Activated effector memory CD4-positive, alpha-beta T cell treated with anti-CD3 and anti-CD28 coated beads, Interleukin-2, amount 50 U/mL, for 16 hours (primary cell): ENCODE measurements at regions not wholly inside any gene's neighbourhood (a gene's known extent, or its start where the extent isn't known, plus 50 kb on each side); places are given as distances from the start of the nearest gene placed in this dataset.

Experiments used
- DNase-seq: peaks from one replicate; pipeline ENCODE4 v3.0.0-alpha.2; 2020

DNA sequence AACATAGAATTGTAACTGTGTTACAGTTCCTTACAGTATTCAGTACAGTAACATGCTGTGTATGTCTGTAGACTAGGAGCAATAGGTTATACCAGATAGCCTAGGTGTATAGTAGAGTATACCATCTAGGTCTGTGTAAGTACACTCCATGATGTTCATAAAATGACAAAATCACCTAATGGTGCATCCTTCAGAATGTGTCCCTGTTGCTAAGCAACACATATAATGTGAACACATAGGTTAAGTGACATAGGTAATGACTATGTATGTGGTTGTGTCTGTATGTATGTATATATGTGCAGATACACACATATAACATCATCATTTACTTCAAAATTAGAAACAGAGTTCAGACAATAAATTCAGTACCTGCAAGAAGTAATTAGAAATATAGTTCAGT, 146.8 kb upstream of the GAP43 start:
- no peak for DNase-seq

DNA sequence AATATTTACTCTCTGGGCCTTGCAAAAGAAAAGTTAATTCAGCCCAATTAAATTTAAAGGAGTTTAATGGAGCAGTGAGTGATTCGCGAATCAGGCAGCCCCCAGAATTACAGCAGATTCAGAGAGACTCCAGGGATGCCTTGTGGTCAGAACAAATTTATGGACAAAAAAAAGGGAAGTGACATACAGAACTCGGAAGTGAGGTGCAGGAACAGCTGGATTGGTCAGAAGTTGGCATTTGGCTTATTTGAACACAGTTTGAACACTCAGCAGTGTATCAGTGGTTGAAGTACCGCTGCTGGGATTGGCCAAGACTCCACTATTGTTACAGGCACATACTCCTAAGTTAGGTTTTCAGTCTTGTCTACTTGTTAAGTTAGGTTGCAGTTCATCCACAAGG, 145.0 kb upstream of the GAP43 start:
- DNase-seq = no peak

DNA sequence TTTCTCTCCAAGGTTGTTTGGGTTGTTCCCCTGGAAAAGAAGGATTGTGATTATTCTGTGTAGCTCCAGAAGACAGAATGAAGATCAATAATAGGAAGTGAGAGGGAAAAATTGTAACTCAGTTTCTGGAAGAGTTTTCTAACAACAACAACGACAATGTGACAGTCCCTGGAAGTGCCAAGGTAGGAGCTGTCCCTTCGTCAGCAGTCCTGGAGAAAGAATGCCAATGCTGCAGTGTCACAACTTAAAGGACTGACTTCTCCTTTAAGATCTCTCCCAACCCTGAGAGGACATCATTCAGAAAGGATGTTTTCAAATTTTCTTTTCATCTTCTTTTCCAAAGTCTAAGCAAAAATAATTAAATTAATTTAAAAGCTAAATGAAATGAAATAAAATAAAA, 136.4 kb upstream of the GAP43 start:
- no peak for DNase-seq

DNA sequence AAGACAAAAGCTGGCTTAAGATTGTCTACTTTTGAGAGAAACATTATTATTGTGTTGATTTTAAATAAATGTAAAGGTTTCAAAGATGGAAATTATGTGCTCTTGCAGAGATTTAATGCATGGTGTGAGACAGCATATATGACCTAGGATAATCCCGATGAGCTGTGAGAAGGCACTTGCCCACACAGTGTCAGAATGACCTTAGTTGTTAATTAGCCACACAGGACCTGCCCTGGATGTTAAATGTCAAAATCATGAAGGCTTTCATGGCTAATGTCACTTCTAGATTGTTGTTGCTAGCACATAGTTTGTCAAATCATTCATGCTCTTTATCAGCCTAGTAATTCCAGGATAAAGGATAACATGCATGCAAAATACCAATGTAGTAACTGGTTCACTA, 135.3 kb upstream of the GAP43 start:
- DNase-seq = no peak

DNA sequence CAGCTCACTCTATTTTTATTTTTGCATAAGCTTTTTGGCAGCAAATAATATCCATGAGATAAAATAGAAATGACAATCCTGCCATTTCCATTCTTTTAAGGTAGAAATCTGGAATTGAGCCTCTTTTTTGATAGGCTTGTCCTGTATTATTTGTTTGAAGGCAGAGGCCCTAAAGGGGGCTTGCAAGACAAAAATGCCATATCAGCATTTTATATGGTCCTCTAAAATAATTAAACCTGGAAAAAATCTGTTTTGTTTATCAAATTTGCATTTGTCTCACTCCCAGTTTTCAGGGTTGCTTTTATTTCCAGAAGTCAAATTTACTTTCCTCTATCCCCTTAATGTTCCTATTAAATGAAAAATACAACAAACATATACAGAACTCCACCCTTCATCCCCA, 134.9 kb upstream of the GAP43 start:
- DNase-seq = no peak

DNA sequence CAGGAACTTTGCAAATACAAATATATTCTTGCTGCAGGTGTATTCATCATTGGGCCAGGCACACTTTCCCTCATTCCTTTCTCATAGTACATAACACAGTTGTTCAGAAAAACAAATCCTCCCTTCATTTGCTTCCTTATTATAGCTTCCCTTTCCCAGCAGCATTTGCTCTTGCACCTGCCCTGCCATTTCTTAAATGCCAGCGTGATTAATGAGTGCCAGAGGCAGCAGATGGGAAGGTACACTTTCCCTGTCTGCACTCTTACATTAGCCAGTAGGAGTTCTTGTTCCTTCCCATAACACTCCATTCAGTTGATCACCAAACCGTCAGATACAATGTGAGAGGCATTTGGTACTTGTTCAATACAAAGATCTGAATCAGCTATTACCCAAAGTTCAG, 128.5 kb upstream of the GAP43 start:
- no peak for DNase-seq

DNA sequence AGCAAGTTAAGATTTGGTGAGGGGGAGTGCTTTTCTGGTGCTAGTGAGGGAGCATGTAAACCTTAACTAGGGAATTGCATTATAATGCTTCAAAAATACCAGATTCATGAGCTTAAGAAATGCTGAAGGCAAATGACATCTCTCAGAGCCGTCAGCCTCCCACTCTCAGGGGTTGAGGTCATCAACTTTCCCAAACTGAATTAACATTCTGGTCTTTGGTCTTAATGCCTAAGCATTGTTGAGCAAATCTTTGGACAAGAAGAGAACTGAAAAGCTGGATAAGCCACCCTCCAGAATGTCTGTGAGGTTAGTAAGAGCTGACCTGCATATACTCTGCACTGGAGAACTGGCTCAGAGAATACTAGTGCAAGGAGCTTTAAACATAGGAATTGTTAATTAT, 124.9 kb upstream of the GAP43 start:
- DNase-seq = no peak

DNA sequence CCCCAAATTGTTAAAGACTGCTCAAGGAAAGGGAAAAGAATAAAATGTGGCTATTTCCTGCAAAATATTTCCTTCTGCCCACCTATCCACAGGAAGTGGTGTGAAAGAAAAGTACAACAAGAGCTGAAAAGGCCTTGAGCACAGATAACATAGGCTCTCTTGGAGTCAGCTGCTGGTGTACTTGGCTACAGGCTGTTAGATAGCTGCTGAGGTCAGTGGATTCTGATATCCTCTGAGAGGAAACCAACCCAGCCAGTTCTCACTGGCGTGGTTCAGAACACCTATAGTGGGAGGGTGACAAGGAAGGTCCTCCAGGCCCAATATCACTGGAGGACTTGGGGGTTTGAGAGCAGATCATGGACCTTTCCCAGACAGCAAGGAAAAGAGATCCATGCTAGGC, 124.4 kb upstream of the GAP43 start:
- no peak for DNase-seq

DNA sequence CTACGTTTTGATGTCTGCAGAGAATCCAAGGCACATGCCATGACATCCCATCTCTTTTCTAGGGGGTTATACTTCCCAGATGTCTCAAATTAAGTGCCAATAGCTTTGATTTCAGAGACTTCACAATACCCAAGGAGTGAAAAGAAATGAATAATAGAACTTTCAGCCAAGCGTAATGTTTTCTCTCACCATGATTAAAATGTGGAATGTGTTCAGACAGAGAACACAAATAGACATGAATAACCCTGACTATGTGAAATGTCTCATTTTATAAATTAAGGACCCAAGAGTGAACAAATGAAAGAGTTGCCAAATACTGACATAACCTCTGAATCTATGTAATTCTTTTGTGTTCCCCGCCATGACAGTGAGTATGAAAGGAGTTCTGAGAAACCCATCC, 123.6 kb upstream of the GAP43 start:
- DNase-seq = no peak

DNA sequence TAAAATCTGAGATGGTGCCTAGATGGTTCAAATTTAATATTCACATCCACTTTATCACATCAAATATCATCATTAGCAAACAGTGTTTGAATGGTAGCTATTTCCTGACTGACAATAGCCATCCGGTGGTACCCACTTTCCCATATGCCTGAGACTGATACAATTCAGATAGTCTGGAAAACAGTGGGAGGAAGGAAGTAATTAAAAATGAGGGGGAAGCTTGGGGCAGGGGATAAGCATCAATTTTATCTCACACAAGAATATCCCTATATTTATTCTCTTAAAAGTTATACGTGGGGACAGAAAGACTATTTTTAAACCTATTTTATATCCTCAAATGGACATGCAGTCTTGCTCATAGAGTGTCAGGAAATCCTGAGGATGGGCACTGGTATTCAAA, 122.5 kb upstream of the GAP43 start:
- DNase-seq = no peak

DNA sequence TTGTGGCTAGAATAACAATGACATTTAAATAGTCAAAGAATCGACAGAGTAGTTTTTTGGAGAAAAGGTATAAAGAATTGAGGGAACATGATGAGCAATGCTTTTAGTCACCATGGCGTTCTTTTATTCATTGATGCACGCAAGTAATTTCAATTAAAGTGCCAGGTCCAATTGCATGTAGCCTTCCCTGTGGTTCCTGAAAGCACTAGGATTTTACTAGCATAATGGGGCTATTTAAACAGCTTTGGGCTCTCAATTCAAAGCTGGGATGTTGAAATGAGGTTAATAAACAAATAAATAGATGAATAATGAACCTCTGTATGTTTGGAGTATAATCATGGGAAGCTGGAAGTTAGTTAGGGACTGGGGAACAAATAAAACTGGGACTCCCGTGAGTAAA, 121.2 kb upstream of the GAP43 start:
- no peak for DNase-seq

DNA sequence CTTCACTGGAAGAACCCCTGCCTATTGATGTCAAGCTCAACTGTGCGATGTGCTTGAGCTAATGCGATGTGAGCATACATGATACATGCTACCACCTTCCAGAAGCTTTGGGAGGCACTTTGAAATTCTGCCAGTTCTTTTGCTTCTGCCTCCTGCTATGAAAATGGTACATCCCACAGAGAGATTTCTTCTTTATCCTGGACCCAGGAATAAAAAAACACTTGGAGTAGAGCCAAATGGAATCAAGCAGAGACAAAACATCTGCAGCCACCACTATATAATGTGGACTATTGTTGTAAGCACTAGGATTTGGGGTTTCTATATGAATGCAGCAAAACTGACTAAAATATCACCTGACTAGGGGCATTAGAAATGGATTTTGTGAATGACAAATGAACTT, 119.9 kb upstream of the GAP43 start:
- DNase-seq = no peak

DNA sequence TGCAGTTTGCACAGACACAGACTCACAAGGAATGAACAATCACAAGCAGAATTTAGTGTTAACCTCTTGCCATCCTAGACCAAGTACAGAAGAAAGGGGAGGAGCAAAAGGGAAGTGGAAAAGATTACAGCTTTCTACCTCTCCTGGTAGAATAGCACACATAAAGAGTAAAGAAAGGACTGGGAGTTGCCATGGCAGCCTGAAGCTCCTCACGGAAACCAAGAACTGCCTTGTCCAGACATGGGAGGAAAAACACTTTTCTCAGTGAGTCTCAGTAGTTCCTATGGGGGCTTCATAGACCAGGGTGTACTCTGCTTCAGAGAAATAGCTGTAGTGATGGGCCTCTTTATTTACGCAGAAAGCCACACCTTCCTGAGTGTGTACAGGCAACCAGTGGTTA, 114.7 kb upstream of the GAP43 start:
- DNase-seq = no peak

DNA sequence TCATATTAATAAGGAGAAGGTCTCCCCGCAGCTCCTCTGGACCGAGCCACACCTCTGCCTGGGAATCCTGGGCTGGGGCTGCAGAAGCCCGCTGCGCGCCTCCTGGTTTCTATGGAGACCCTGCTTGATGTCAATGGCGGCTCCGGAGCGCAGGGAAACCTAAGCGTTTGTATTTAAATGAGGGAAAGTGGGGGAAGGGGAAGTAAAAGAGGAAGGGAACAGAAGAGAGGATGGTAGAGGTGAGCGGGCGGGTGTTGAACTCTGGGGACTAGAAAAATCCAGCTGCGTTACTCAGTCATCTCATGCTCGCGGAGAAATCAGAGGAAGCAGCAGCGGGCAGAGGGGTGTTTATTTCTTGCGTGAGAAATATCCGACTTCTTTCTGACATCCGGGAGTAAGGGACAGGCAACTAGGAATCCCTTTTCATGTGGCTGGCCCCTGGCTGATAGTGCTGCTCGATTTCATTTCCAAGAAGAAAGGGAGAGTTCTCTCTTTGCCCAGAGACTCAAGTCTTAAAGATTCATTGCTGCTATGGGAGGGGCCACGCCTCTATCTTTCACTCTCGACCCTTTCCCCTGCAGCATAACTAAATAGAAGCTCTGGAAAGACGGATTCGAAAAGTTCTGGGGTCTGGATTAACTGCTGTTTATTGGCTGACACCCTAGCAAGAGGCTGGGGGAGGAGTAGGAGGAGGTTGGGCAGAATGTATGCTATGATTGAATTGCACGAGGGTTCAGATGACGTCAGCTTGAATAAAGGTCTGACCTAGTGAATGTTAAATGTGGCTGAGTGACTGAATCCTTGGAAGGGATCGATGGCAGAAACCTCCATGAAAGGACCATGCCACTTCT, 110.5 kb upstream of the GAP43 start:
- peak; percentile 63 for DNase-seq

DNA sequence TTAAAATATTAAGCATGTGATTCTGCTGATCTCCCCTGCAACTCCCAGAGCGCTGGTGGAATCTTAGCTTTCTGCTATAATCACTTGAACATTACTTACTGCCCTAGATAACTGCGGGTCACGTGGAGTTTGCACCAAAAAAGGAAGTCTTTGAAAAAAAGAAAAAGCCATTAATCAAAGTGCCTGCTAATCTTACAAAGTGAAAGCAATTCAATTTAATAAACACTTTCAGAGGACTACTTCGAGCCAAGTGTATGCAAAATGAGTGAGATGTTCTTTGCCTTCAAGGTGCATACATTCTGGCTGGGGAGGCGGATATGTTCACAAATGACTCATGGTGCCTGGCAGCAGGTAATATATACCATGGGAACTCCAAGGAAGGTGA, 109.9 kb upstream of the GAP43 start:
- DNase-seq = no peak

DNA sequence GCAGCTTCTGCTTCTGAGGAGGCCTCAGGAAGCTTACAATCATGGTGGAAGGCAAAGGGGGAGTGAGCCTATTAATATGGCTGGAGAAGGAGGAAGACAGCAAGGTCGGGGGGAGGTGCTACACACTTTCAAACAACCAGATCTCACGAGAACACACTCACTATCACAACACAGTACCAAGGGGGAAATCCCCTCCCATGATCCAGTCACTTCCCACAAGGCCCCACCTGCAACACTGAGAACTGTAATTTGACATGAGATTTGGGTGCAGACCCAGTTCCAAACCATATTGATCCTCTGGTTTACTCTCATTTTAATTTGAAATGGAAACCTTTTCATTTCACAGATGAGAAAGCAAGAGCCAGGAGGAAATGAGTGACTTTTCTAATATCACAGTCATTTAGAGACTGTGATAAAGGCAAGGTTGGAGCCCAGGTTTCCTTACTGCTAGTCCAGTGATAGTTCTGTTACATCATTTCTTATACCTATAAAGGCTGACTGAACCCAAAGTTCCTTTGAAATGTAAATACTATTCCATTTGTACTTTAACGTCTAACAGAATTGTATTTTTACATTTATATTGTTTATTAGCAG, 105.8 kb upstream of the GAP43 start:
- no peak for DNase-seq

DNA sequence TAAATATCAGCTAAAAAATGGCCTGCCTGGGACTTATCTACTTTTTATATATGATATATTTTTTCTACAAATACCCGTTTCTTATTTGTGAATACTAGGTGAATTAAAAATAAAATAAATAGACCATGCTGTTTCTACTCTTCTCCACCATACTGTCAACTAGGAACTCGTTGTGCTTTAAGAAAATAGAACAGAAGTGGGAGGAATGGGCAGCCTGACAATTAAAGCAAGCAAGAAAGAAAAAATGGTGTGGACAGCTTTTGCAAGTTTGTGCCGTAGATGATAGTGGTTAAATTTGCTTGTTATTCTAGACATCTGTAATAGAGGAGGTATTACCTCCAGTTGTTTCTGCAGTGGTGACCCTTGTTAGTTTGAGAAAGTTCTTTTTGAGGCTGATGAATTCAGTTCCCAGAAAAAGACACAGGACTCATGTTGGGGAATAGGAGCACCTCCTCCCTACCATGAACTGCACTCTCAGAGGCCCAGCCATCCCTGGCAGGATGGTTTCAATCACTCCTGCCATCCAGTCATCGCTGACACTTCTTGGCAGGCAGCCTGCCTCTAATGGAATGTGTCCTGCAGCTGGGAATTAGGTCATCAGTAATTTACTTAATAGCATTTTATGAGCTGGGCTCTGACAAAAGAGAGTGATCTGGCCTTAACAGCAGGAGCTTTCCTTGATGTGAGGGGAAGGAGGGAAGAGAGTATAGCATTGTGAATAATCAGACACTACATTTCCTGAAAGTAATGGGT, 105.0 kb upstream of the GAP43 start:
- no peak for DNase-seq

DNA sequence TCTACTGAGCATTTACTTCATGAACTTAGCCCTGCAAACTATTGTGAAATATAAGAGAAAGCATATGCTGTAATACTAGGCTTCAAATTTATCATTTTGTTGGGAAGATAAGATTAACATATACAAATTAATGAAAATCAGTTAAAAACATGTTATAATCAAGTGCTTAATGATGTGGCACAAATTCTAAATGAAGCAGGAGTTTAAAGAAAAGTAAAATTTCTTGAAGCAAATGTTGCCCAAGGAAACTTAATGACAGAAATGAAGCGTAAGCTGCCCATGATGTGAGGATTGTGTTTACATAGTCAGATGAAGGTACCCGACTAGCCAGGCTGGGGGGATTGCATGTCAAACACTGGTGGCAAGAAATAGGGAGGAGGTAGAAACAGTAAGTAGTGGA, 103.1 kb upstream of the GAP43 start:
- no peak for DNase-seq

DNA sequence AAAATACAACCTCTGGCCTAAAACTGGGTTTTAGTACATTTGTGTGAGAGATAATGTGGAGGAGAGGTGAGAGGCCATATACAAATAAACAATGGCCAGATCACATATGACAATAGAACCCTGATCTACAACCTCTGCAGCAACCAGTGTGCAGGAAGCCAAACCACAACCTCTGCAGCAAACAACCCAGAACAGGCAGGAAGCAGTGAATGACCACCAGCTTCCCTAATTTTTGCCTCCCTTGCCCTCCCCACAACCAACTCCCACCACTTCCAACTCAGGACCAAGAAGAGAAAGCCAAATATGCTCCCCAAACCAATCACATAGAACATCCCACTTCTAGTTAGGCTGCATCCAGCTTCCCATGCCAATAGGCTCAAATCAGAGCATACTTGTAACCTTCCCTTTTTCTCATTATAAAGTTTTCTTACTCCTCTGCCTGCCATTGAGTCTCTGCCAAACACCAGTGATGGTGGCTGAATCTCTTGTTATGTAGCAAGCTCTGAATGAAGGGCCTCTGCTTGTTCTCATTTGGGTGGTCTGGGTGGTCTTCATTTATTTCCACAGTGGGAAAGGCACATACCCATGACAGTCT, 102.6 kb upstream of the GAP43 start:
- no peak for DNase-seq

DNA sequence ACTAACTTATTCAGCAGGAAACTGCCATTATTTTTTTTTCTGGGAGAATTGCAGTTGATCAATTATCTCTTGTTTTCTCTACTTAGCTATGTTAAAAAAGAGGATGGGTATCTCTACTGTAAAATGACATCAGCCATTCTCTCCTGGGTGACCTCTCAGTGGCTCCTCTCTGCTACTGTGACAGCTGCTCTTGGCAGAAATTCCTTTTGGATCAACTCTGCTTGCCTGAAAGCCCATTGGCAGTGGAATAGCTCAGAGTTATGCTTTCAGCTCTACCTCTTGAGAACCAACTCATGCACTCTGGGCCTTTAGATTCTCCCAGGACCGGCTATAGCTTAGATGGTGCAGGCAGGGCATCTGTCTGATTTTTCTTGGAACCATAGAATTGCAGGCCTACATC, 99.9 kb upstream of the GAP43 start:
- DNase-seq = no peak

DNA sequence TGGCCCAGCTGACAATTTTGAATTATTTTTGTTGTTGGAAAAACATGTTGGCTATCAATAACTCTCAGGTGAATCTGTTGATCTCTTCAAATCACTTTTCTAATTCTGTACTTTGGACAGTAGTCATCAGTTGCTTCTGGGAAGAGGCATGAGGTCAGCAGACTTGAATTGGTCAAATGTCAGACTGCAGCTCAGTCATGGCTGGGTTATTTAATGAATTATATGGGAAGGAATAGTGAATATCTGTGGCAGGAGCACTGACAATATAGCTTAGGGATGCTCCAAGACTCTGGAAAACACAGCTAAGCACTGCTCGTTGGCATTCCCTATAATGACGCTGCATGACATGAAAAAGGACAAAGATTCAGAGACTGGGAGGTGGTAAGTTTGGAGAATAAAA, 98.8 kb upstream of the GAP43 start:
- DNase-seq = no peak

DNA sequence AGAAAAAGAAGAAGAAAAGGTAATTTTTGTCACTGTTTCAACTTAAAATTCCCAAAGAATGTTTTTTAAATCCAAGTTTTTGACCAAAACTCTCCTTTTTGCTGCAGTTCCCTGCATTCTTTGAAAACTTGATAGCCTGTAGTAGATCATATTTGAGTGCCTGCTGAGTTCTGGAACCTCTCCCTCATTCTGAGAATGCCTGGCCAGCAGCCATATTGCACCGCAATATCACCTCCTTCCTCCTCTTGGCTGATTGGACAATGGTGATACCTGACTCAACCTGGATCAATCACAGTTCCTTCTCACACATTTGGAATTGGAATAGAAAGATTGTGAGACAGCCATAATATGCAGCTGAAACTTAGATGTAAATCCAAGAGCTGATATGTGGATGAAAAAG, 97.6 kb upstream of the GAP43 start:
- no peak for DNase-seq

DNA sequence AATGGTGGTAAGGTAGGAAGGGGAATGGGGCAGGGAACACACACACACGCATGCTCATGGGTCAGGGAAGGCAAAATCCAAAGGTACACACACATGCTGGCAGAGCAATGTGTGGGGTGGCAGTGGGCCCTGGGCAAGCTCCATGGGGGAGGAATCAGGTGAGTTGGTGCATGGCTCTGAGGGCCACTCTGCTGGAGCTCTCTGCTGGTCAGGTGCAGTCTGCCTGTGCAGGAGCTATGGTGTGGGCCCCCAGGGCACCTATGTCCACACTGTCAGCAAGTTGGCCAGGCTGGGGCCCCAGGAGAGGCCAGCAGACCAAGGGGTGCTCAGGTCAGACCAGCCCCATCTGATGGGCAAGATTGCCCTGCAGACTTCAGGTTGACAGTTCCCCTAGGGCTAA, 90.1 kb upstream of the GAP43 start:
- no peak for DNase-seq

DNA sequence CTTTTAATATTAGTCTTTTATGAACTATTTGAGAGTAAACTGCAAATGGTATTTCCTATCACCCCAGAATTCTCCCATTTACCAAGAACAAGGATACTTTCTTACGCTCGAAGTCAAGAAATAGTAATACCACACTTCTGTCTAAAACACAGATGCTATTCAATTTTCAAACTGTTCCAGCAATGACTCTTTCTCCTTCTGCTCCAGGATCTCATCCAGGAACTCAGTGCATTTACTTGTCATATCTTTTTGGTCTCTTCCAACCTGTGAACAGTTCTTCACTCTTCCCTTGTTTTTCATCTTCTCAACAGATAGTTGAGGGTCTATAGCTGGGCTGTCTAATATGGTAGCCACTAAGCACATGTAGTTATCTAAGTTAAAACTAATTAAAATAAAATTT, 87.1 kb upstream of the GAP43 start:
- DNase-seq = no peak
